ENCODE measurements at regions not wholly inside any gene's neighbourhood (a gene's known extent, or its start where the extent isn't known, plus 50 kb on each side); places are given as distances from the start of the nearest gene placed in this dataset.

- no peak for DNase-seq (ENCODE audit: low spot score)
These were observed 109.0 kb downstream of the NCOR2 start for GRCh38 chr12:124458220-124458991.

GRCh38 chr12:124457287-124458219 lies 109.9 kb downstream of the NCOR2 start:
- no peak for DNase-seq (ENCODE audit: low spot score)

- DNase-seq (ENCODE audit: low spot score), result no peak
These were observed 110.7 kb downstream of the NCOR2 start for GRCh38 chr12:124456652-124457152.

- DNase-seq (ENCODE audit: low spot score), result no peak
These were observed 111.2 kb downstream of the NCOR2 start for GRCh38 chr12:124456133-124456651.

- DNase-seq (ENCODE audit: low spot score), result no peak
These were observed 112.1 kb downstream of the NCOR2 start for GRCh38 chr12:124455336-124455735.

- no peak for DNase-seq (ENCODE audit: low spot score)
These were observed 112.7 kb downstream of the NCOR2 start for GRCh38 chr12:124454735-124455134.

GRCh38 chr12:124454352-124454725 lies 113.1 kb downstream of the NCOR2 start:
- no peak for DNase-seq (ENCODE audit: low spot score)

GRCh38 chr12:124453419-124454351 lies 113.7 kb downstream of the NCOR2 start:
- peak; percentile 99 for DNase-seq (ENCODE audit: low spot score)

GRCh38 chr12:124452576-124453331 lies 114.7 kb downstream of the NCOR2 start:
- no peak for DNase-seq (ENCODE audit: low spot score)

GRCh38 chr12:124451637-124452243 lies 115.7 kb downstream of the NCOR2 start:
- DNase-seq (ENCODE audit: low spot score), result no peak

- no peak for DNase-seq (ENCODE audit: low spot score)
These were observed 116.4 kb downstream of the NCOR2 start for GRCh38 chr12:124451016-124451415.

- no peak for DNase-seq (ENCODE audit: low spot score)
These were observed 117.0 kb downstream of the NCOR2 start for GRCh38 chr12:124450376-124450750.

- DNase-seq (ENCODE audit: low spot score), result no peak
These were observed 117.6 kb downstream of the NCOR2 start for GRCh38 chr12:124449623-124450375.

GRCh38 chr12:124448955-124449622 lies 118.3 kb downstream of the NCOR2 start:
- DNase-seq (ENCODE audit: low spot score), result no peak

GRCh38 chr12:124448241-124448954 lies 119.0 kb downstream of the NCOR2 start:
- no peak for DNase-seq (ENCODE audit: low spot score)

GRCh38 chr12:124446364-124446763 lies 121.0 kb downstream of the NCOR2 start:
- DNase-seq (ENCODE audit: low spot score), result no peak

GRCh38 chr12:124445826-124446225 lies 121.6 kb downstream of the NCOR2 start:
- DNase-seq (ENCODE audit: low spot score), result no peak

GRCh38 chr12:124445121-124445718 lies 122.2 kb downstream of the NCOR2 start:
- DNase-seq (ENCODE audit: low spot score), result no peak

All from kidney capillary endothelial cell (primary cell).